ENCODE measurements at regions not wholly inside any gene's neighbourhood (a gene's known extent, or its start where the extent isn't known, plus 50 kb on each side); places are given as distances from the start of the nearest gene placed in this dataset.

DNA sequence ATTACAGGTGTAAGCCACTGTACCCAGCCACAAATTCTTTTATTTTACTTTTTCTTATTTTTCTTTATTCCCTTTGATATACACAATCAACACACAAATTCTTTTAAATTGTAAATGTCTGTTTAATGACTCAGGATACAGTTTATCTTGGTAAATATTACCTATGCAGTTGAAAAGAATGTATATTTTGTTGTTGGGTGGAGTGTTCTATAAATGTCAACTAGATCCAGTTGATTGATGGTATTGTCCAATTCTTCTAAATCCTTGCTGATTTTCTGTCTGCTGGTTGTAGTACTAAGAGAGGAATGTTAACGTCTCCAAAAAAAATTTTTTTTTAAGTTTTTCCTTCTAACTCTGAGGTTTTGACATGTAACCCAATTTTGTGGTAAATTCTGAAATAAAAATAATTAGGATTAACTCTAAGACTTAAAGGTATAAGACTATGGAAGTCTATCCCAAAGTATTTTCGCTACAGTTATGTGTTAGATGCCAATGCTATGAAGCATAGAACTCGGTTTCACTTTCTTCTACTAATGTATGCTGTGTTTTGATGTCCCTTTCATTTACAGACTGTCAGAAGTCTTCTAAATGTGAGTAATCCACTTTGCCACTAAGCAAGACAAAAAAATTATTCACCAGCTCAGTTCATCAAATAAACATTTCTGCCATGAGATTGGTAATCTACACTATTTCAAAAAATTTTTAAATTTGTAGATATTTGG is 720.2 kb upstream of the C9orf72 start:
- H3K27ac Mint-ChIP-seq: no peak overlapping the region
- intact Hi-C loops (cut with micrococcal nuclease): no loop called here
- ChIA-PET POLR2A (ENCODE audit: partially characterized antibody) (no interaction called here), CTCF (ENCODE audit: partially characterized antibody) (no interaction called here)
- Histone ChIP-seq H3K4me1 (ENCODE audit: insufficient read depth, low read length) (no peaks in the 10 kb centered on the region), H3K27me3 (ENCODE audit: insufficient read depth, low read length) (no peaks in the 10 kb centered on the region), H3K27ac (ENCODE audit: low read depth, low read length) (no peak overlapping the region), H3K36me3 (ENCODE audit: insufficient read depth, low read length) (no peaks in the 10 kb centered on the region), H3K9me3 (ENCODE audit: control insufficient read depth in 1 of 2, low read length in 2 of 2) (no peaks in the 10 kb centered on the region), H3K4me3 (ENCODE audit: low read length in 2 of 2) (no peak overlapping the region)
- no peaks in the 10 kb centered on the region for H3K4me1 Mint-ChIP-seq
- no peak for DNase-seq
- peaks cover 0 to 9% (median 0%) of the 10 kb centered on the region in 8 donors for H3K9me3 Mint-ChIP-seq
- H3K4me3 Mint-ChIP-seq: no peak overlapping the region
- no peaks in the 10 kb centered on the region for H3K36me3 Mint-ChIP-seq
- no peaks in the 10 kb centered on the region for H3K27me3 Mint-ChIP-seq

DNA sequence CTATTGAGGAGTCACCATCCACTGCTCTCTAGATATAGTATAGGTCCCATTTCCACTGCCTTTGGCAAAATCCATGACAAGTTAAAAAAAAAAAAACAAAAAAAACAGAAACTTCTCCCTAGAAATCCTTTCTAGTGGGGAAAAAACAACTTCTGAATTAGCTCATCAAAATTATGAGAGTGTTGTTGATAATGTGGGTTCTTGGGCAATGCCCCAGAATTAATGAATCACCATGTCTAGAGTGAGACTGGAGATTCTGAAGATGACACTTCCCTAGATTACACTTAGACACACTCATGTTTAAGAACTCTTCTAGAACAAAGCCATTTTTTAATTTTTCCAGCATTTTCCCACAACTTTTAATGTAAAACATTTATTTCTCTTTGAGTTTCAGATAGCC is 728.0 kb upstream of the C9orf72 start:
- ChIA-PET POLR2A (ENCODE audit: partially characterized antibody) (no interaction called here), CTCF (ENCODE audit: partially characterized antibody) (no interaction called here)
- Histone ChIP-seq H3K36me3 (ENCODE audit: insufficient read depth, low read length) (no peaks in the 10 kb centered on the region), H3K4me3 (ENCODE audit: low read length in 2 of 2) (no peak overlapping the region), H3K9me3 (ENCODE audit: control insufficient read depth in 1 of 2, low read length in 2 of 2) (no peaks in the 10 kb centered on the region), H3K4me1 (ENCODE audit: insufficient read depth, low read length) (no peaks in the 10 kb centered on the region), H3K27ac (ENCODE audit: low read depth, low read length) (no peak overlapping the region), H3K27me3 (ENCODE audit: insufficient read depth, low read length) (no peaks in the 10 kb centered on the region)
- DNase-seq: no peak
- H3K9me3 Mint-ChIP-seq: peaks cover 0 to 7% (median 5%) of the 10 kb centered on the region in 8 donors
- no peaks in the 10 kb centered on the region for H3K27me3 Mint-ChIP-seq
- intact Hi-C loops (cut with micrococcal nuclease): no loop called here
- no peaks in the 10 kb centered on the region for H3K4me1 Mint-ChIP-seq
- H3K36me3 Mint-ChIP-seq: no peaks in the 10 kb centered on the region
- no peak overlapping the region for H3K4me3 Mint-ChIP-seq
- H3K27ac Mint-ChIP-seq: no peak overlapping the region

DNA sequence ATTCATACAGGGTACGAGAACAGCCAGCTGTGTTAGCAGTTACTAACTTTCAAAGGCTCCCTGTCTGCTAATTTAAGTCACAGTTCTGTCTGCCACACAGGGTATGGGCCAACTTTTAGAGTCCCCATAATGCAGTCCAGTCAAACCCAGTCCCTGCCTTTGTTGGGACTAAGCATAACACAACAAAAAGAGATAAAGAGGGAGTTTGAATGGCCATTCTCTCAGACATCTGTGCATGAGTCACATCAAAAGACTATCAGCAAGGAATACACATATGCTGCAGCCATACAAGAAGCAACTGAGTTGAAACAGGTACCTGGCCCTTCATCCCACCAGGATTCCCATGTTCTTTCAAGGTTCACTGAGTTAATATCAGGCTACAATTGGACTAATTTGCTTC is 744.5 kb upstream of the C9orf72 start:
- intact Hi-C loops (cut with micrococcal nuclease): no loop called here
- no peak overlapping the region for H3K4me3 Mint-ChIP-seq
- no peak for DNase-seq
- H3K4me1 ChIP-seq (ENCODE audit: insufficient read depth, low read length): no peaks in the 10 kb centered on the region
- no peak overlapping the region for H3K27ac Mint-ChIP-seq
- H3K36me3 ChIP-seq (ENCODE audit: insufficient read depth, low read length): no peaks in the 10 kb centered on the region
- H3K27ac ChIP-seq (ENCODE audit: low read depth, low read length): no peak overlapping the region
- ChIA-PET CTCF (ENCODE audit: partially characterized antibody) (no interaction called here), POLR2A (ENCODE audit: partially characterized antibody) (no interaction called here)
- H3K9me3 ChIP-seq (ENCODE audit: control insufficient read depth in 1 of 2, low read length in 2 of 2): no peaks in the 10 kb centered on the region
- H3K4me1 Mint-ChIP-seq: no peaks in the 10 kb centered on the region
- no peaks in the 10 kb centered on the region for H3K27me3 ChIP-seq (ENCODE audit: insufficient read depth, low read length)
- peaks cover 0 to 7% (median 0%) of the 10 kb centered on the region in 8 donors for H3K9me3 Mint-ChIP-seq
- H3K36me3 Mint-ChIP-seq: no peaks in the 10 kb centered on the region
- no peak overlapping the region for H3K4me3 ChIP-seq (ENCODE audit: low read length in 2 of 2)
- H3K27me3 Mint-ChIP-seq: no peaks in the 10 kb centered on the region

DNA sequence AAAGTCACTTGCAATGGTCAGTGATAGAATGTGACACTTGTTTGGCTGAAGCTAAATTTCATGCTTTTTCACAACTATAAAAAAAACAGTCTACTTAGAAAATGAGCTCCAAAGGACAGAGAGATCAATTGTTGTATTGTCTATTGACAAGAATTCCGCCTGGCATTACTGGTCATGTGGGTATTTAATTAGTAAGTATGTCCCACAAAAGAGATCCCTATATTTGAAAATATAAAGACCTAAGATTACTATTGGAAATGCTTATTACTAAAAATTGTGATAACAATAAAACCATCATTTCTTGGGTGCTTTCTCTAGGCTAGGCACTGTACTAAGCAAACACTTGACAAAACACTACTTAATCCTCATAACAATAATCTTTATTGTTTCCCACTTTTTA is 745.2 kb upstream of the C9orf72 start:
- no peak for DNase-seq
- Histone ChIP-seq H3K4me3 (ENCODE audit: low read length in 2 of 2) (no peak overlapping the region), H3K27me3 (ENCODE audit: insufficient read depth, low read length) (no peaks in the 10 kb centered on the region), H3K9me3 (ENCODE audit: control insufficient read depth in 1 of 2, low read length in 2 of 2) (no peaks in the 10 kb centered on the region), H3K36me3 (ENCODE audit: insufficient read depth, low read length) (no peaks in the 10 kb centered on the region), H3K27ac (ENCODE audit: low read depth, low read length) (no peak overlapping the region), H3K4me1 (ENCODE audit: insufficient read depth, low read length) (no peaks in the 10 kb centered on the region)
- H3K27me3 Mint-ChIP-seq: no peaks in the 10 kb centered on the region
- no peaks in the 10 kb centered on the region for H3K36me3 Mint-ChIP-seq
- intact Hi-C loops (cut with micrococcal nuclease): no loop called here
- H3K27ac Mint-ChIP-seq: no peak overlapping the region
- no peak overlapping the region for H3K4me3 Mint-ChIP-seq
- CTCF ChIA-PET (ENCODE audit: partially characterized antibody): no interaction called here
- H3K4me1 Mint-ChIP-seq: no peaks in the 10 kb centered on the region
- POLR2A ChIA-PET (ENCODE audit: partially characterized antibody): no interaction called here
- peaks cover 0 to 4% (median 0%) of the 10 kb centered on the region in 8 donors for H3K9me3 Mint-ChIP-seq

DNA sequence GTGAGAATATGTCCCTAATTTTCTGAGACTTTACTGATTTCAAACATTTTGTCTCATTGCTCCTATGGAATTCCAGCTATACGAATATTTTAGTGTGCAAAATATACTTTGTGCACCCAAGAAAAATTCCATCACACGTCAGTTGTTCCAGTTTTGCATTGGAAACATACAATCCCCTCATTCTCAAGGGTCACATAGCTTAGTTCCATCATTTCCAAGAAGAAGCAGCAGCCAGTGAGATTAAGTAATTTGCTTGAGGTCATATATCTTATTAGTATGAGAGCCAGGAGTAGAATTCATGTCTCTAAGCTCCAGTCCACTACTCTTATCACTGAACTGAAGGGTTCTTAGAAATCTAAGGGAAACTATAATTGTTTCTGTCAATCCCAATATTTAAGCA is 746.7 kb upstream of the C9orf72 start:
- no peak overlapping the region for H3K27ac ChIP-seq (ENCODE audit: low read depth, low read length)
- H3K27ac Mint-ChIP-seq: no peak overlapping the region
- no peak overlapping the region for H3K4me3 Mint-ChIP-seq
- H3K27me3 ChIP-seq (ENCODE audit: insufficient read depth, low read length): no peaks in the 10 kb centered on the region
- no peak for DNase-seq
- no peaks in the 10 kb centered on the region for H3K36me3 ChIP-seq (ENCODE audit: insufficient read depth, low read length)
- ChIA-PET POLR2A (ENCODE audit: partially characterized antibody) (no interaction called here), CTCF (ENCODE audit: partially characterized antibody) (no interaction called here)
- no peaks in the 10 kb centered on the region for H3K4me1 ChIP-seq (ENCODE audit: insufficient read depth, low read length)
- H3K9me3 Mint-ChIP-seq: peaks cover 0 to 3% (median 0%) of the 10 kb centered on the region in 8 donors
- H3K4me3 ChIP-seq (ENCODE audit: low read length in 2 of 2): no peak overlapping the region
- no peaks in the 10 kb centered on the region for H3K36me3 Mint-ChIP-seq
- H3K4me1 Mint-ChIP-seq: no peaks in the 10 kb centered on the region
- H3K9me3 ChIP-seq (ENCODE audit: control insufficient read depth in 1 of 2, low read length in 2 of 2): no peaks in the 10 kb centered on the region
- no peaks in the 10 kb centered on the region for H3K27me3 Mint-ChIP-seq
- intact Hi-C loops (cut with micrococcal nuclease): no loop called here

DNA sequence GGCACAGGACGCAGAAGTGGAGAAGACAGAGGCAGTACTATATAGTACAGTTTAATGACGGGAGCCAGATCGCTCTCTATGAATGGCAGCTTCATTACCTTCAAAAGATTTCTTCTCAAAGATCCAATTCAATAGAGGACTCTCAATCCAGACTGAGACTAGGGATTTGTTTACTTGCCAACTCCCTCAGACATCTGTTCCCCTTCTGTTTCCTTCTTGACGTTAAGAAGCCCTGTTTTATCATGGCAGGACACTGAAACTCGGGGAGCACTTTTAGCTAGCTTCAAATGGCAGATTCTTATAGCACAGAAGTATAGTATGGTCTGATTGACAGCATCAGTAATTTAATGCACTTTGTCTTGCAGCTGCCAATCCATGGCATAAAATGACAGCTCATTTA is 747.3 kb upstream of the C9orf72 start:
- H3K4me1 Mint-ChIP-seq: no peaks in the 10 kb centered on the region
- H3K4me1 ChIP-seq (ENCODE audit: insufficient read depth, low read length): no peaks in the 10 kb centered on the region
- H3K4me3 Mint-ChIP-seq: no peak overlapping the region
- H3K27me3 Mint-ChIP-seq: no peaks in the 10 kb centered on the region
- no peaks in the 10 kb centered on the region for H3K36me3 Mint-ChIP-seq
- ChIA-PET POLR2A (ENCODE audit: partially characterized antibody) (no interaction called here), CTCF (ENCODE audit: partially characterized antibody) (no interaction called here)
- H3K9me3 Mint-ChIP-seq: peaks cover 0 to 3% (median 0%) of the 10 kb centered on the region in 8 donors
- no peak overlapping the region for H3K4me3 ChIP-seq (ENCODE audit: low read length in 2 of 2)
- no peaks in the 10 kb centered on the region for H3K27me3 ChIP-seq (ENCODE audit: insufficient read depth, low read length)
- no peaks in the 10 kb centered on the region for H3K9me3 ChIP-seq (ENCODE audit: control insufficient read depth in 1 of 2, low read length in 2 of 2)
- intact Hi-C loops (cut with micrococcal nuclease): no loop called here
- H3K27ac Mint-ChIP-seq: no peak overlapping the region
- no peak overlapping the region for H3K27ac ChIP-seq (ENCODE audit: low read depth, low read length)
- H3K36me3 ChIP-seq (ENCODE audit: insufficient read depth, low read length): no peaks in the 10 kb centered on the region
- no peak for DNase-seq

DNA sequence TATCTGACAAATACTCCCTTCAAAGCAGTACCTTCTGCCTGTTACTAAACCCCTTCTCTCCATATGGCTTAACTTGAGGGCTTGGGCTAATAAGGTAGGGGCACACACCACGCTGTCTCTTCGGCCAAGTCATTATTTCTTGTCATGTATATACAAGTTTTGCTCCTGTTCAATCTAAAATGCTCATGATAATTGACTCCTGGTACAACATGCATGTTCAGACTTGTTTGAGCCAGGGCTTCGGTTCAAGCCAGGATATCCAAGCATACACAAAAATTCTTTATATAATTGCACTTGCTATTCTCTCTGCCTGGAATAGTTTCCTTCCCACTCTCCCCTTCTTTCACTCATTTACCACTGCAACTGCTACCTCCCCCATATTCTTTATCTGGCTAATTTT is 756.0 kb upstream of the C9orf72 start:
- H3K4me1 ChIP-seq (ENCODE audit: insufficient read depth, low read length): no peaks in the 10 kb centered on the region
- no peaks in the 10 kb centered on the region for H3K4me1 Mint-ChIP-seq
- no peak for DNase-seq
- no peak overlapping the region for H3K4me3 Mint-ChIP-seq
- H3K27me3 ChIP-seq (ENCODE audit: insufficient read depth, low read length): no peaks in the 10 kb centered on the region
- H3K27ac Mint-ChIP-seq: no peak overlapping the region
- POLR2A ChIA-PET (ENCODE audit: partially characterized antibody): no interaction called here
- H3K27ac ChIP-seq (ENCODE audit: low read depth, low read length): no peak overlapping the region
- H3K9me3 Mint-ChIP-seq: peaks cover 0 to 11% (median 4%) of the 10 kb centered on the region in 8 donors
- no peaks in the 10 kb centered on the region for H3K36me3 Mint-ChIP-seq
- no peaks in the 10 kb centered on the region for H3K27me3 Mint-ChIP-seq
- CTCF ChIA-PET (ENCODE audit: partially characterized antibody): no interaction called here
- H3K36me3 ChIP-seq (ENCODE audit: insufficient read depth, low read length): no peaks in the 10 kb centered on the region
- intact Hi-C loops (cut with micrococcal nuclease): no loop called here
- H3K4me3 ChIP-seq (ENCODE audit: low read length in 2 of 2): no peak overlapping the region
- H3K9me3 ChIP-seq (ENCODE audit: control insufficient read depth in 1 of 2, low read length in 2 of 2): no peaks in the 10 kb centered on the region

DNA sequence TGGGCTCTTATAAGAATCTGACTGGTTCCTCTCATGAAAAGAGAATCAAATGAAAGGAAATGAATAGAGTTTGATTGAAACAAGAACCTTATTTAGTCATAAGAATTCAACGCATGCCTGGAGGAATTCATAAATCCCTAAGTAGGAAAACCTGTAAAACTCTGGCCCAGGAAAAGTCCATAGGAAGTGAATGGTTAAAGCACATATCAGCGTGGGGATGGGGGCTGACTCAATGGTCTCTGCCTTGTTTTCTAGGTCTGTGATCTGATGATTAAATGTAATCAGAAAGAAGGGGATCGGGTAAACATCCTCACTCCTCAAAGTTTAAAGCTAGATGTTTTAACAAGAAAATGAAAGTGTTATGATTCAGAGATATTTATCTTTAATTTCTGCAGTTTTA is 759.4 kb upstream of the C9orf72 start:
- no peaks in the 10 kb centered on the region for H3K27me3 Mint-ChIP-seq

More for the DNA sequence above, 759.4 kb upstream of the C9orf72 start:
- Mint-ChIP-seq H3K4me3 (no peak overlapping the region), H3K9me3 (peaks cover 0 to 8% (median 2%) of the 10 kb centered on the region in 8 donors), H3K27ac (no peak overlapping the region), H3K36me3 (no peaks in the 10 kb centered on the region), H3K4me1 (no peaks in the 10 kb centered on the region)
- Histone ChIP-seq H3K9me3 (ENCODE audit: control insufficient read depth in 1 of 2, low read length in 2 of 2) (no peaks in the 10 kb centered on the region), H3K36me3 (ENCODE audit: insufficient read depth, low read length) (no peaks in the 10 kb centered on the region), H3K27ac (ENCODE audit: low read depth, low read length) (no peak overlapping the region), H3K4me3 (ENCODE audit: low read length in 2 of 2) (no peak overlapping the region), H3K27me3 (ENCODE audit: insufficient read depth, low read length) (no peaks in the 10 kb centered on the region), H3K4me1 (ENCODE audit: insufficient read depth, low read length) (no peaks in the 10 kb centered on the region)
- no peak for DNase-seq
- ChIA-PET CTCF (ENCODE audit: partially characterized antibody) (no interaction called here), POLR2A (ENCODE audit: partially characterized antibody) (no interaction called here)
- intact Hi-C loops (cut with micrococcal nuclease): no loop called here

Data from CD4-positive, alpha-beta memory T cell (primary cell).